Ecto neural progenitor cell (in vitro differentiated cells): ENCODE measurements at regions not wholly inside any gene's neighbourhood (a gene's known extent, or its start where the extent isn't known, plus 50 kb on each side); places are given as distances from the start of the nearest gene placed in this dataset.
"Not testable (repeated sequence)": the region's sequence is repeated elsewhere in the genome, so short reads cannot be mapped to it uniquely, and the experiment has no call there.

Source experiments
- DNase-seq: peaks from one replicate; pipeline ENCODE4 v3.0.0-alpha.2; 2018; ENCODE audit warnings: low spot score

- DNase-seq: no peak
These were observed 229.5 kb downstream of the TOMM20 start for GRCh38 chr1:234899041-234899729.

GRCh38 chr1:234898455-234899033 is 230.1 kb downstream of the TOMM20 start:
- DNase-seq: no peak

GRCh38 chr1:234897754-234898454 is 230.7 kb downstream of the TOMM20 start:
- no peak for DNase-seq

GRCh38 chr1:234897390-234897749 is 231.3 kb downstream of the TOMM20 start:
- no peak for DNase-seq

GRCh38 chr1:234896477-234897389 is 231.9 kb downstream of the TOMM20 start:
- no peak for DNase-seq

- DNase-seq: no peak
These were observed 234.7 kb downstream of the TOMM20 start for GRCh38 chr1:234893725-234894630.

GRCh38 chr1:234893359-234893724 is 235.3 kb downstream of the TOMM20 start:
- DNase-seq: no peak

GRCh38 chr1:234892642-234893041 is 236.0 kb downstream of the TOMM20 start:
- DNase-seq: no peak

GRCh38 chr1:234891427-234891826 is 237.2 kb downstream of the TOMM20 start:
- DNase-seq: no peak

GRCh38 chr1:234889643-234890042 is 239.0 kb downstream of the TOMM20 start:
- DNase-seq: no peak

GRCh38 chr1:234888247-234888646 is 240.4 kb downstream of the TOMM20 start:
- not testable (repeated sequence) for DNase-seq

GRCh38 chr1:234887016-234887900 is 241.4 kb downstream of the TOMM20 start:
- DNase-seq: no peak

GRCh38 chr1:234886081-234886984 is 242.3 kb downstream of the TOMM20 start:
- no peak for DNase-seq

- no peak for DNase-seq
These were observed 243.0 kb downstream of the TOMM20 start for GRCh38 chr1:234885601-234886000.

GRCh38 chr1:234884701-234885100 is 243.9 kb downstream of the TOMM20 start:
- DNase-seq: no peak

- DNase-seq: no peak
These were observed 244.6 kb downstream of the TOMM20 start for GRCh38 chr1:234884006-234884405.

- DNase-seq: no peak
These were observed 245.7 kb downstream of the TOMM20 start for GRCh38 chr1:234882898-234883297.

- DNase-seq: no peak
These were observed 246.5 kb downstream of the TOMM20 start for GRCh38 chr1:234881893-234882771.
